ENCODE measurements at regions not wholly inside any gene's neighbourhood (a gene's known extent, or its start where the extent isn't known, plus 50 kb on each side); places are given as distances from the start of the nearest gene placed in this dataset.

- intact Hi-C loops (cut with DNase I; ENCODE audit: low total_unique reads), result no loop called here
- Histone ChIP-seq H3K27me3 (replicated peaks in 1 of 7) (no peaks in the 10 kb centered on the region), H3K27ac (peak overlapping the region in 7 of 8 donors; percentile 51 to 73 (median 68)), H3K36me3 (no peaks in the 10 kb centered on the region), H3K9me3 (no peaks in the 10 kb centered on the region), H3K4me1 (peaks cover 17 to 79% (median 52%) of the 10 kb centered on the region in 6 donors), H3K4me3 (no peak overlapping the region)
- WGBS, 5 donors, result 37 to 48% (median 40%) methylated on average over 6 of the region's 6 CpGs
- no peak for DNase-seq
- TF ChIP-seq POLR2AphosphoS5 (IDR thresholded peaks at IDR 0.05) (peak in 1 of 3 donors; percentile 83), POLR2A (IDR thresholded peaks at IDR 0.05) (no peak)
These were observed 345.4 kb upstream of the GATB start for GRCh38 chr4:152106113-152106763.

- Histone ChIP-seq H3K9me3 (no peaks in the 10 kb centered on the region), H3K36me3 (no peaks in the 10 kb centered on the region), H3K4me1 (peaks cover 22 to 86% (median 62%) of the 10 kb centered on the region in 6 donors), H3K27ac (peak overlapping the region in 1 of 8 donors; percentile 29), H3K27me3 (replicated peaks in 1 of 7) (no peaks in the 10 kb centered on the region), H3K4me3 (no peak overlapping the region)
- no peak for TF ChIP-seq POLR2AphosphoS5 (IDR thresholded peaks at IDR 0.05)
- TF ChIP-seq CTCF (IDR thresholded peaks at IDR 0.05 in 8 of 11, conservative IDR thresholded peaks at IDR 0.05 in 3 of 11), result no peak
- no peak for TF ChIP-seq POLR2A (IDR thresholded peaks at IDR 0.05)
- intact Hi-C loops (cut with DNase I; ENCODE audit: low total_unique reads), result no loop called here
- DNase-seq, result no peak
- 63 to 74% (median 70%) methylated on average over 9 of the region's 9 CpGs for whole genome bisulfite sequencing, 5 donors
These were observed 344.1 kb upstream of the GATB start for GRCh38 chr4:152104901-152105357.

GRCh38 chr4:152104356-152104755 is 343.5 kb upstream of the GATB start:
- Histone ChIP-seq H3K27ac (peak overlapping the region in 1 of 8 donors; percentile 85), H3K4me1 (peaks cover 21 to 87% (median 63%) of the 10 kb centered on the region in 6 donors), H3K36me3 (no peaks in the 10 kb centered on the region), H3K9me3 (no peaks in the 10 kb centered on the region), H3K27me3 (replicated peaks in 1 of 7) (no peaks in the 10 kb centered on the region), H3K4me3 (no peak overlapping the region)
- 94 to 100% (median 94%) methylated on average over 8 of the region's 8 CpGs for WGBS, 5 donors
- no peak for TF ChIP-seq POLR2A (IDR thresholded peaks at IDR 0.05)
- TF ChIP-seq CTCF (IDR thresholded peaks at IDR 0.05 in 8 of 11, conservative IDR thresholded peaks at IDR 0.05 in 3 of 11), result no peak
- DNase-seq, result no peak
- intact Hi-C loops (cut with DNase I; ENCODE audit: low total_unique reads), result no loop called here

GRCh38 chr4:152103181-152103901 is 342.5 kb upstream of the GATB start:
- no peaks in the 10 kb centered on the region for H3K9me3 ChIP-seq
- peaks cover 17 to 88% (median 59%) of the 10 kb centered on the region in 6 donors for H3K4me1 ChIP-seq
- H3K4me3 ChIP-seq, result no peak overlapping the region
- H3K36me3 ChIP-seq, result no peaks in the 10 kb centered on the region
- no peak for TF ChIP-seq POLR2A (IDR thresholded peaks at IDR 0.05)
- no peak for TF ChIP-seq CTCF (IDR thresholded peaks at IDR 0.05 in 8 of 11, conservative IDR thresholded peaks at IDR 0.05 in 3 of 11)
- TF ChIP-seq POLR2AphosphoS5 (IDR thresholded peaks at IDR 0.05), result no peak
- WGBS, 5 donors, result 56 to 67% (median 60%) methylated on average over 8 of the region's 8 CpGs
- H3K27me3 ChIP-seq (replicated peaks in 1 of 7), result no peaks in the 10 kb centered on the region
- no peak for DNase-seq
- intact Hi-C loops (cut with DNase I; ENCODE audit: low total_unique reads), result no loop called here
- peak overlapping the region in 6 of 8 donors; percentile 22 to 85 (median 78) for H3K27ac ChIP-seq
